BE2C (cell line): ENCODE measurements at regions not wholly inside any gene's neighbourhood (a gene's known extent, or its start where the extent isn't known, plus 50 kb on each side); places are given as distances from the start of the nearest gene placed in this dataset.

ENCODE experiments used
- DNase-seq: peaks from one replicate; pipeline ENCODE4 v3.0.0-alpha.2; 2020
- H3K27me3 ChIP-seq: fragments of 250-450 bp; sonication (Bioruptor Pico); 2 replicates; pipeline ENCODE4 v1.5.1; 2020; ENCODE audit warnings: mild to moderate bottlenecking
- H3K36me3 ChIP-seq: fragments of 250-450 bp; sonication (Bioruptor Pico); 2 replicates; pipeline ENCODE4 v1.5.1; 2020; ENCODE audit warnings: mild to moderate bottlenecking
- H3K4me1 ChIP-seq: fragments of 250-450 bp; sonication (Bioruptor Pico); 2 replicates; pipeline ENCODE4 v1.5.1; 2020
- H3K4me3 ChIP-seq: 2 replicates; pipeline ENCODE4 v1.5.1; 2011; ENCODE audit warnings: low read depth, low read length
- H3K9me3 ChIP-seq: fragments of 250-450 bp; sonication (Bioruptor Pico); 2 replicates; pipeline ENCODE4 v1.5.1; 2020
- TF ChIP-seq, protein P1 (sequence below): IDR thresholded peaks from 2 replicates; pipeline ENCODE4 v1.5.1; 2012; ENCODE audit warnings: mild to moderate bottlenecking, low read depth, low read length

DNA sequence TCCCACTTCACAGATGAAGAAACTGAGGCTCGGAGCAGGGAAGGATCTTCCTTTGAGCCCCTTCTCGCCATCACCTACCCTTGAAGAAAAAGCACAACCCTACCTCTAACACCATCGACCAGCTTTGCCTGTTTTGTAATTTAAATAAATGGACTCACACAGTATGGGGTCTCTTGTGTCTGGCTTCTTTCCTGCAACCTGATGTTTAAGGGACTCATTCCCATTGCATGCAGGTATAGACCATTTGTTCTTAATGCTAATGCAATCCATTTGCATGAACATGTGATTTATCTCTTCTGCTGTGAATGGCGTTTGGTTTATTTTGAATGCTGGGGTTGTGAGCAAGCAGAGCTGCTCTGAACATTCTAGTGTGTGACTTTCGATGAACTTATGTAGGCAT is 150.8 kb upstream of the FOXF1 start:
- Histone ChIP-seq H3K27me3 (no peaks in the 10 kb centered on the region), H3K36me3 (no peaks in the 10 kb centered on the region), H3K4me1 (peaks cover 21% of the 10 kb centered on the region), H3K4me3 (no peak overlapping the region), H3K9me3 (0 out of 2 replicates have a peak, but pooled peaks cover 3% of the 10 kb centered on the region)
- TF ChIP-seq, protein P1, sequence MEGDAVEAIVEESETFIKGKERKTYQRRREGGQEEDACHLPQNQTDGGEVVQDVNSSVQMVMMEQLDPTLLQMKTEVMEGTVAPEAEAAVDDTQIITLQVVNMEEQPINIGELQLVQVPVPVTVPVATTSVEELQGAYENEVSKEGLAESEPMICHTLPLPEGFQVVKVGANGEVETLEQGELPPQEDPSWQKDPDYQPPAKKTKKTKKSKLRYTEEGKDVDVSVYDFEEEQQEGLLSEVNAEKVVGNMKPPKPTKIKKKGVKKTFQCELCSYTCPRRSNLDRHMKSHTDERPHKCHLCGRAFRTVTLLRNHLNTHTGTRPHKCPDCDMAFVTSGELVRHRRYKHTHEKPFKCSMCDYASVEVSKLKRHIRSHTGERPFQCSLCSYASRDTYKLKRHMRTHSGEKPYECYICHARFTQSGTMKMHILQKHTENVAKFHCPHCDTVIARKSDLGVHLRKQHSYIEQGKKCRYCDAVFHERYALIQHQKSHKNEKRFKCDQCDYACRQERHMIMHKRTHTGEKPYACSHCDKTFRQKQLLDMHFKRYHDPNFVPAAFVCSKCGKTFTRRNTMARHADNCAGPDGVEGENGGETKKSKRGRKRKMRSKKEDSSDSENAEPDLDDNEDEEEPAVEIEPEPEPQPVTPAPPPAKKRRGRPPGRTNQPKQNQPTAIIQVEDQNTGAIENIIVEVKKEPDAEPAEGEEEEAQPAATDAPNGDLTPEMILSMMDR = no peak
- DNase-seq = no peak

DNA sequence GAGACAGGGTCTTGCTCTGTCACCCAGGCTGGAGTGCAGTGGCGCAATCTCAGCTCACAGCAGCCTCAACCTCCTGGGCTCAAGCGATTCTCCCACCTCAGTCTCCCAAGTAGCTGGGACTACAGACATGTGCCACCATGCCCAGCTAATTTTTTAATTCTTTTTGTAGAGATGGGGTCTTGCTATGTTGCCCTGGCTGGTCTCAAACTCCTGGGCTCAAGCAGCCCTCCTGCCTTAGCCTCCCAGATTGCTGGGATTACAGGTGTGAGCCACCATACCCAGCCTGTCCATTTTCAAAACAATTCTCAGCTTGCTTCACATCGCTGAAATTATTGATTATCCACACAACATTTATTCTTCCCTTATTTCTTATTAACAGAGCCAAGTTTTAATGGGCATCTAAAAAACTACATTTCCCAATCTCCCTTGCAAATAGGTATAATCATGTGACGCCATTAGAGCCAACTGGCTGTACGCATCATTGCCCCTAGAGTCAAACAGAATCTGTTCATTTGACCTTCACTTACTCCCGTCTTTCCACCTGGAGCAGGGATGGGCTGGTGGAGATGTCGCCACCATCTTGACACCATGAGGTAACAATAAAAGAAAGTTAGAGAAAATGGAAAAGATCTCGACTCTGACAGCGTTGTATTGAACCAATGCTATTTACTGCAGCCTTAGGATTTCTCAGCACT is 148.0 kb upstream of the FOXF1 start:
- Histone ChIP-seq H3K27me3 (no peaks in the 10 kb centered on the region), H3K4me1 (peaks cover 15% of the 10 kb centered on the region), H3K9me3 (no peaks in the 10 kb centered on the region), H3K4me3 (peak overlapping the region; percentile 33), H3K36me3 (no peaks in the 10 kb centered on the region)
- DNase-seq = no peak
- TF ChIP-seq, protein P1 = no peak

- H3K36me3 ChIP-seq = no peaks in the 10 kb centered on the region
- no peaks in the 10 kb centered on the region for H3K9me3 ChIP-seq
- peak; percentile 28 for DNase-seq
- H3K4me3 ChIP-seq = no peak overlapping the region; the same call in 1 of the 2 replicates
- H3K4me1 ChIP-seq = peaks cover 15% of the 10 kb centered on the region
- no peaks in the 10 kb centered on the region for H3K27me3 ChIP-seq
- TF ChIP-seq, protein P1 = no peak
These were observed 147.3 kb upstream of the FOXF1 start for GRCh38 chr16:86363057-86363490.

DNA sequence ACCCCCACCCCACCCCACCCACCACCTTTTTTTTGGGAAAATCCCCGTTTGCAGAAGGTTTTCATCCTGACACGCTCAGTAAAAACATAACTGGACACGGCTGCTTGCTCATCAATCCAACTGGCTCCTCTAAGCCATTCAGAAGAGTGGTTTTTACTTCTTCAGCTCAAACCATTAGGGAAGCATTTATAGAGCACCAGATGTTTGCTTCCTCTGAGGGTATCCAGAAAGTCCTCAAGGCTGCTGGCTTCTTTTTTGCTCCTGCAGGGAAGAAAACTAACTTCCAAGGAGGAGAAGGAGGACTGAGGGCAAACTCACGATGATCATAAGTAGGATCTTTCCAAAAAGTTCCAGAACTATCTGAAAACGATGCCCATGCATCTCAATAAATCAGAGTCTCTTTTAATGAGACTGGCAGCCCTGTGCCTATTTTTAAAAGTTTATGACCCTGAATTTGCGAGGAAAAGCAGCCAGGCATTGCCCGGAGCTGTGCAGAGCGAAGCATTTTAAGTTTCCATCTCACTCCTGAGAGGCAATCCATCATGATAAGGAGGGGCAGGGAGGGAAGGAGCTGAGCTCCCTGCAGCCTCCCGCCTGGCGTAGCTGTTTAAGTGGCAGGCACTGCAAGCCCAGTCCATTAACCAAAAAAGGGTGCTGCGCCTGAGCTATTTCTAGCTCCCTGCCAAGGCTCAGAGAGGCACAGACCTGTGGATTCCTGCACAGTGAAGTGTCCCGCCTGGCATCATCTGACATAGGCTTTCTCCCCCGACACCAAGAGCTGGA is 146.3 kb upstream of the FOXF1 start:
- no peaks in the 10 kb centered on the region for H3K36me3 ChIP-seq
- H3K4me1 ChIP-seq = peaks cover 15% of the 10 kb centered on the region
- H3K4me3 ChIP-seq = no peak overlapping the region
- no peaks in the 10 kb centered on the region for H3K27me3 ChIP-seq
- peak; percentile 40 for DNase-seq
- TF ChIP-seq, protein P1 = no peak
- H3K9me3 ChIP-seq = no peaks in the 10 kb centered on the region

GRCh38 chr16:86364653-86365380 is 145.5 kb upstream of the FOXF1 start:
- TF ChIP-seq, protein P1 = no peak
- H3K27me3 ChIP-seq = no peaks in the 10 kb centered on the region
- H3K4me3 ChIP-seq = no peak overlapping the region

More at GRCh38 chr16:86364653-86365380, 145.5 kb upstream of the FOXF1 start:
- DNase-seq = no peak
- H3K36me3 ChIP-seq = no peaks in the 10 kb centered on the region
- H3K9me3 ChIP-seq = no peaks in the 10 kb centered on the region
- H3K4me1 ChIP-seq = peaks cover 15% of the 10 kb centered on the region
